Prostate gland (tissue), 2 donors: ENCODE measurements at regions not wholly inside any gene's neighbourhood (a gene's known extent, or its start where the extent isn't known, plus 50 kb on each side); places are given as distances from the start of the nearest gene placed in this dataset.

Source experiments
- DNase-seq: peaks from one replicate; pipeline ENCODE4 v3.0.0-alpha.2; 2019; ENCODE audit warnings: low spot score
- H3K27ac ChIP-seq, 2 donors: fragments of 200-600 bp; sonication (generic); 2 replicates each; pipeline ENCODE4 v1.5.1; 2017 to 2019
- H3K27me3 ChIP-seq: fragments of 200-600 bp; sonication (generic); replicated peaks from 2 replicates; pipeline ENCODE4 v1.5.1; 2019; ENCODE audit not compliant: insufficient read depth
- H3K36me3 ChIP-seq, 2 donors: fragments of 200-600 bp; sonication (generic); 1 replicate in 1 of 2; 2 replicates in 1 of 2; pipeline versions ENCODE4 v1.5.1 to v1.8.1; 2017 to 2019
- H3K4me1 ChIP-seq: fragments of 200-600 bp; sonication (generic); replicated peaks from 2 replicates; pipeline ENCODE4 v1.5.1; 2019
- H3K4me3 ChIP-seq, 2 donors: fragments of 200-600 bp; sonication (generic); 2 replicates each; pipeline ENCODE4 v1.5.1; 2017 to 2019
- H3K9me3 ChIP-seq: fragments of 200-600 bp; sonication (generic); 2 replicates; pipeline ENCODE4 v1.5.1; 2017
- POLR2A ChIP-seq: fragments of 450-650 bp; IDR thresholded peaks from one replicate; pipeline ENCODE4 v1.6.1; 2016; ENCODE audit warnings: antibody characterized with exemption, mild to moderate bottlenecking
- POLR2AphosphoS5 ChIP-seq: sonication (generic); formaldehyde crosslinking; IDR thresholded peaks from one replicate; pipeline ENCODE4 v1.6.1; 2017; ENCODE audit warnings: antibody characterized with exemption
- WGBS: methylation state at CpG from one replicate; pipeline ENCODE4 v1.1.5; 2018; 5-methylcytosine and 5-hydroxymethylcytosine counted together
- intact Hi-C: fragments of 100-400 bp; cut with DNase I; formaldehyde crosslinking; loops from one replicate; pipeline ENCODE4 v1.14.2; 2022
- TF ChIP-seq, protein P1 (sequence below), 4 experiments: fragments of 200-600 bp in 2 of 4; fragments of 450-650 bp in 2 of 4; sonication (generic) in 2 of 4; IDR thresholded peaks; 1 replicate in 3 of 4; 2 replicates in 1 of 4; pipeline ENCODE4 v1.5.1; 2016 to 2019; ENCODE audit warnings: antibody characterized with exemption in 4 of 4, mild to moderate bottlenecking in 2 of 4, moderate library complexity in 2 of 4

DNA sequence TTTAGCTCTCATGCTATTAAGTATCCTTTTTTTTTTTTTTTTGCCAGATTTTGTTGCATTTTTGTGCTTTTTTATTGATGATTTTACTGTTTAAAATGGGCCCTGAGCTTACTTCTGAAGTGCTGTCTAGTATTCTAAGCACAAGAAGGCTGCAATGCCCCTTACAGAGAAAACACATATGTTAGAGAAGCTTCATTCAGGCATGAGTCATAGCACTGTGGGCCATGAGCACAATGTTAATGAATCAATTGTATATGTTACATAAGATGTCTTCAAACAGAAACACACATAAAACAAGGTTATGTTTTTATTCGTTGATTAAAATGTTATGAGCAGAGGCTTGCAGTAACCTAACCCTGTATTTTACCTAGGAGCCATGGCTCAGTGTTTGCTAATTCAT is 117.8 kb upstream of the C11orf87 start:
- Histone ChIP-seq H3K9me3 (no peaks in the 10 kb centered on the region), H3K4me1 (no peaks in the 10 kb centered on the region), H3K4me3 (no peak overlapping the region), H3K27ac (no peak overlapping the region), H3K36me3 (no peaks in the 10 kb centered on the region), H3K27me3 (no peaks in the 10 kb centered on the region)
- 59% methylated on average over 1 of the region's 1 CpG for whole genome bisulfite sequencing
- no peak for TF ChIP-seq POLR2AphosphoS5
- no peak for TF ChIP-seq POLR2A
- TF ChIP-seq, protein P1, sequence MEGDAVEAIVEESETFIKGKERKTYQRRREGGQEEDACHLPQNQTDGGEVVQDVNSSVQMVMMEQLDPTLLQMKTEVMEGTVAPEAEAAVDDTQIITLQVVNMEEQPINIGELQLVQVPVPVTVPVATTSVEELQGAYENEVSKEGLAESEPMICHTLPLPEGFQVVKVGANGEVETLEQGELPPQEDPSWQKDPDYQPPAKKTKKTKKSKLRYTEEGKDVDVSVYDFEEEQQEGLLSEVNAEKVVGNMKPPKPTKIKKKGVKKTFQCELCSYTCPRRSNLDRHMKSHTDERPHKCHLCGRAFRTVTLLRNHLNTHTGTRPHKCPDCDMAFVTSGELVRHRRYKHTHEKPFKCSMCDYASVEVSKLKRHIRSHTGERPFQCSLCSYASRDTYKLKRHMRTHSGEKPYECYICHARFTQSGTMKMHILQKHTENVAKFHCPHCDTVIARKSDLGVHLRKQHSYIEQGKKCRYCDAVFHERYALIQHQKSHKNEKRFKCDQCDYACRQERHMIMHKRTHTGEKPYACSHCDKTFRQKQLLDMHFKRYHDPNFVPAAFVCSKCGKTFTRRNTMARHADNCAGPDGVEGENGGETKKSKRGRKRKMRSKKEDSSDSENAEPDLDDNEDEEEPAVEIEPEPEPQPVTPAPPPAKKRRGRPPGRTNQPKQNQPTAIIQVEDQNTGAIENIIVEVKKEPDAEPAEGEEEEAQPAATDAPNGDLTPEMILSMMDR (IDR thresholded peaks at IDR 0.05), result no peak
- intact Hi-C loops, result no loop called here
- no peak for DNase-seq

DNA sequence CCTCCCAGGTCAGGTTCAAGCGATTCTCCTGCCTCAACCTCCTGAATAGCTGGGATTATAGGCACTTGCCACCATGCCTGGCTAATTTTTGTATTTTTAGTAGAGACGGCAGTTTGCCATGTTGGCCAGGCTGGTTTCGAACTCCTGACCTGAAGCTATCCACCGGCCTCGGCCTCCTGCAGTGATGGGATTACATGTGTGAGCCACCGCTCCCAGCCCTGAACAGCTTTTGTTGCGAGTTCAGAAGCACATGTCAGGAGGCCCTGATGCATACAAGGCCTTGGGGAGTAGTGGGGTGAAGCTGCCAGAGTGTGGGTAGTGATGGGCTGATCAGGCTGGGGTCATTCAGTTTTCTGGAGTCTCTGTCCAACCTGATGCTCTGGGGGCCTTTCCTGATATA is 117.0 kb upstream of the C11orf87 start:
- H3K27me3 ChIP-seq, result no peaks in the 10 kb centered on the region
- DNase-seq, result no peak
- no peak overlapping the region for H3K27ac ChIP-seq
- no peaks in the 10 kb centered on the region for H3K4me1 ChIP-seq
- 95% methylated on average over 7 of the region's 7 CpGs for WGBS
- no peaks in the 10 kb centered on the region for H3K36me3 ChIP-seq
- intact Hi-C loops, result no loop called here
- H3K9me3 ChIP-seq, result no peaks in the 10 kb centered on the region
- TF ChIP-seq POLR2AphosphoS5 (no peak), POLR2A (no peak)
- TF ChIP-seq, protein P1 (IDR thresholded peaks at IDR 0.05), result no peak
- no peak overlapping the region for H3K4me3 ChIP-seq

DNA sequence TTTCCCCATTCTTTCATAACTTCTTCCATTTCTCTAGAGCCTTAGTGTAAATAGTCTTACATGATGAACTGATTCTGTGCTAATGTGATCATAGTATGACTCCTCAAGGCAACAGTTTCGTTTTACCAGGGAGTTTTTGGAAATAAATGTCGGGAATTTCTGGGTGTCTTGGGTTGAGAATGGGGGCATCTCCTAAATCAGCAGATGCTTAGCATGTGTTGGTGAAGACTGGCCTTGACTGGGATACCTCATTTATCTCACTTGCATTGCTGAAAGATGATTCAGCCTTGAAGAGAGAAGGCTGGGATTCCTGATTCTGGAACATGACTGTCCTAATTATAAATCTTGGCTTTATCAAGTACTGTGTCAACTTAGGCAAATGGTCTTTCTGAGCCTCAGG is 115.7 kb upstream of the C11orf87 start:
- WGBS, result 92% methylated on average over 2 of the region's 2 CpGs
- H3K9me3 ChIP-seq, result no peaks in the 10 kb centered on the region
- H3K27ac ChIP-seq, result no peak overlapping the region
- no peaks in the 10 kb centered on the region for H3K4me1 ChIP-seq
- H3K27me3 ChIP-seq, result no peaks in the 10 kb centered on the region
- TF ChIP-seq, protein P1 (IDR thresholded peaks at IDR 0.05), result no peak
- no peak for TF ChIP-seq POLR2A
- no peak for TF ChIP-seq POLR2AphosphoS5
- H3K36me3 ChIP-seq, result no peaks in the 10 kb centered on the region
- no peak overlapping the region for H3K4me3 ChIP-seq
- DNase-seq, result no peak
- intact Hi-C loops, result no loop called here

DNA sequence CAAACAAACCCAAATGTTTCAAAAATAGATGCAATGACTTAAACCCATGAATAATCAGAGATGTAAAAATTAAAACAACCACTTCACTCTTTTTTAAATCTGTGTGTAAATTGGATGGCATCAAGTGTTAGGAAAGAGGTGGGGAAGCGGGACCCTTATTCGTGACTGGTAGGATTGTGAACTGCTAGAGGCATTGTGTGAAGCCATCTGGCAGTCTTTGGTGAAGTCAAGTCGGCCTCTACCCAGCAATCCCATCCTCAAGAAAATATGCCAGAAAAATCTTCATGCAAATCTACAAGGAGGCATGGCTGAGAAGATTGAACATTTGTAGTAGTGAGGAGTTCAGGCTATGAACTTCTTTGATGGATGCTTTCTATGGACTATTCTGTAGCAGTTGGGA is 114.6 kb upstream of the C11orf87 start:
- Histone ChIP-seq H3K36me3 (no peaks in the 10 kb centered on the region), H3K4me1 (no peaks in the 10 kb centered on the region), H3K27ac (no peak overlapping the region), H3K4me3 (no peak overlapping the region), H3K27me3 (no peaks in the 10 kb centered on the region), H3K9me3 (no peaks in the 10 kb centered on the region)
- DNase-seq, result no peak
- TF ChIP-seq POLR2A (no peak), POLR2AphosphoS5 (no peak)
- TF ChIP-seq, protein P1 (IDR thresholded peaks at IDR 0.05), result no peak
- intact Hi-C loops, result no loop called here
- WGBS, result 85% methylated on average over 3 of the region's 3 CpGs

DNA sequence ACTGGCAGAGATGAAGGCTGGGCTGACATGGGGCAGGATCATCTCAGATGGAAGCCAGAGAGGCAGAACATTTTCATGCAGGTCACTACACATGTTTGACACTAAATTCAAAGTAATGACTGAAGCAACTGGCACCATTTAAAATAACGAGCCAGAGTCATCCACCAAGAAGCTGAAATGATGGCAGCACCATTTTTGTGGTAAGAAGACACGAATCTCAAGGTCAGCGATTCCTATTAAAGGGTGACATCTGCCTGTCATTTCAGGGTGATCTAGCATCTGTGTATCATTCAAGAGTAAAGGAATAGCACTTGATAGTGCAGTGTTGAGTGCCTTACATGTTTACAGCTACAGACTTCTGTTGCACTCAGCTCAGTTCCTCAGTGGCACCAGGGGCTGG is 113.4 kb upstream of the C11orf87 start:
- Histone ChIP-seq H3K4me3 (no peak overlapping the region), H3K27me3 (no peaks in the 10 kb centered on the region), H3K27ac (no peak overlapping the region), H3K4me1 (no peaks in the 10 kb centered on the region), H3K36me3 (no peaks in the 10 kb centered on the region), H3K9me3 (no peaks in the 10 kb centered on the region)
- 87% methylated on average over 3 of the region's 3 CpGs for whole genome bisulfite sequencing
- no peak for TF ChIP-seq POLR2A
- TF ChIP-seq, protein P1 (IDR thresholded peaks at IDR 0.05), result no peak
- no peak for TF ChIP-seq POLR2AphosphoS5
- intact Hi-C loops, result no loop called here
- DNase-seq, result no peak
